SK-N-MC (cell line): ENCODE measurements at regions not wholly inside any gene's neighbourhood (a gene's known extent, or its start where the extent isn't known, plus 50 kb on each side); places are given as distances from the start of the nearest gene placed in this dataset.

Source experiments
- EZH2 ChIP-seq: fragments of 200-600 bp; sonication (generic); IDR thresholded peaks from one replicate; pipeline ENCODE4 v1.6.1; 2017; ENCODE audit warnings: antibody characterized with exemption
- FOXP2 ChIP-seq: optimal IDR thresholded peaks from 2 replicates; pipeline ENCODE3; 2011; ENCODE audit warnings: mild to moderate bottlenecking, moderate library complexity; ENCODE audit not compliant: insufficient read depth; ENCODE audit errors: extremely low read length, control extremely low read depth
- POLR2AphosphoS5 ChIP-seq: IDR thresholded peaks from 2 replicates; pipeline ENCODE4 v1.6.1; 2012; ENCODE audit warnings: mild to moderate bottlenecking, low read depth, low read length, borderline replicate concordance

DNA sequence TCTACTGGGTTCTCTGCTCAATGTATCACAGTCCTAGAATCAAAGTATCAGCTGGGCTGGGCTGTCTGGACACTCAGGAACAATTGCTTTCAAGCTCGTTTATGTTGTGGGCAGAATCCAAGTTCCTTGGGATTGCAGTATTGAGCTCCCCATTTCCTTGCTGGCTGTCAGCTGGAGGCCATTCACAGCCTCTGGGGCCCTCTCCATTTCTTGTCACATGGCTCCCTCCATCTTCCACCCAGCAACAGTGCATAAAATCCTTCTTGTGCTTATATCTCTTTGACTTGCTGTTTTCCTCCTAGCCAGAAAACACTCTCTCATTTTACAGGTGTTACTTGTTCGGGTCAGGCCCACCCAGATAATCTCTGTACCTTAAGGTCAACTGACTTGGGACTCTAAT, 363.5 kb downstream of the IGSF11 start:
- no peak for TF ChIP-seq FOXP2
- TF ChIP-seq POLR2AphosphoS5: no peak
- TF ChIP-seq EZH2: no peak
